KG1 (cell line): ENCODE measurements at regions not wholly inside any gene's neighbourhood (a gene's known extent, or its start where the extent isn't known, plus 50 kb on each side); places are given as distances from the start of the nearest gene placed in this dataset.
"Not testable (repeated sequence)": the region's sequence is repeated elsewhere in the genome, so short reads cannot be mapped to it uniquely, and the experiment has no call there.

ENCODE experiments used
- DNase-seq: peaks from one replicate; lab custom pipeline; 2025; lab: John Stamatoyannopoulos, UW

DNA sequence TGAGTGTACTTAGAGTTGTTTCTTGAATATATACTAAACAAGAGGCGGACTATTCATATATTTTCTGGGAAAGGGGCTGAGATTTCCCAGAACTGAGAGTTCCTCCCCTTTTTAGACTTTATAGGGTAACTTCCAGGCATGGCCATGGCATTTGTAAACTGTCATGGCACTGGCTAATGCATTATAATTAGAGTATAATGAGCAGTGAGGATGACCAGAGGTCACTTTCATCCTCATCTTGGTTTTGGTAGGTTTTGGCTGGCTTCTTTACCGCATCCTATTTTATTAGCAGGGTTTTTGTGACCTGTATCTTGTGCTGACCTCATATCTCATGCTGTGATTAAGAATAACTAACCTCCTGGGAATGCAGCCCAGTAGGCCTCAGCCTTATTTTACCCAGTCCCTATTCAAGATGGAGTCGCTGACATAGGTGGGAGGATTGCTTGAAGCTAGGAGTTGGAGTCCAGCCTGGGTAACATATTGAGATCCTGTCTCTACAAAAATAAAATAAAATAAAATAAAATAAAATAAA is 91.4 kb downstream of the MOBP start:
- no peak for DNase-seq

DNA sequence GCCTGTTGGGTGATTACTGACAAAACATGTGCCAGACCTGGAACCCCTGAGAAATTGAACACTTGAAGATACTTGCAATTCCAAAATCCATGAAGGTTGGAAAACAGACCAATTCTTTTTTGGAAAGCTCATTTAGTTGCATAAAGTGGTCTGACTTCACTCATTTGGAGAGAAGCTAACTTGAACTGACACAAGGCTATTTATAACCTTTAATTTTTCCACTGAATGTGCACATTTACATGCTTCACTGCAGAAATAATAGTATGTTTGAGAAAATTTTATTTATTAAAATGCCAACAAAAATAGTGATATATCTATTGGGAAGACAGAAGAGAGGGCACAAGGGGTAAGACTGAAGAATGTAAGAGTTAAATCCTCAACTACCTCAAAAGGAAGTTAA is 92.1 kb downstream of the MOBP start:
- DNase-seq: no peak

DNA sequence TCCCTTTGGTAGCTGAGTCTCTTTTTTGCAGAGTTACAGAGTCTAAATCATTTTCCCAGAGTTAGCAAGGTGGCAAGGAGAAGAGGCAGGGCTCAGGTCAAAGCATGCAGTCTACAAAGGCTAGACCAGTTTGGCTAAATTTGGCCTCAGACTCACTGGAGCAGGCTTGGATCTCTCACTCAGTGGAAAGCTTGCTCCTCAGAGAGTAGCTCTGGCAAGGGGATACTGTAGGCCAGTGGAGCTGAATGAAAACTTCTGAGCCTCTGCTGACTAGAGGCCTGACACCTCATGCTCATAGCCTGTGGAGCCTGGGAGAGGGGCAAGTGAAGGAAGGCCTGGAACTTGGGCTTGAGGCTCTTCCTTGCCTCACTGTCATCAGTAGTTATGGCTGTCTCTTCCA is 101.0 kb downstream of the MOBP start:
- DNase-seq: no peak

DNA sequence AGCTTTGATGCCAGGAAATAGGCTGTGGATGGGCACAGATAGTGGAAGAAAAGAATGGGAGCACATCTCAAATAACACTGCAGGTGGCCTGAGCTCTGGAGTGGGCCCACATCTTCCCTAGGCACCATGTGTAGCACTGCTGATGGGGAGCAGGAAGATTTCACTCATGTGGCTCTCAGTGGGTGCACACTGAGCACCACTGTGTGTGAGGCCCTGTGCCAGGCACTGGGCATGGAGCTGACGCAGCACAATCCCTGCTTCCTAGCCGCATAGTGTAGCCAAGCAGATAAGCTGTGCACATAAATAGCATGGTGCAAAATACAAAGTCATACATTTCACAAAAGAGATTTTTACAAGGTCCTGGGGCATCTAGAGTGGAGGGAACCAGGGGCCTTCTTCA is 101.6 kb downstream of the MOBP start:
- no peak for DNase-seq

GRCh38 chr3:39573392-39573791 is 105.9 kb downstream of the MOBP start:
- DNase-seq: no peak

DNA sequence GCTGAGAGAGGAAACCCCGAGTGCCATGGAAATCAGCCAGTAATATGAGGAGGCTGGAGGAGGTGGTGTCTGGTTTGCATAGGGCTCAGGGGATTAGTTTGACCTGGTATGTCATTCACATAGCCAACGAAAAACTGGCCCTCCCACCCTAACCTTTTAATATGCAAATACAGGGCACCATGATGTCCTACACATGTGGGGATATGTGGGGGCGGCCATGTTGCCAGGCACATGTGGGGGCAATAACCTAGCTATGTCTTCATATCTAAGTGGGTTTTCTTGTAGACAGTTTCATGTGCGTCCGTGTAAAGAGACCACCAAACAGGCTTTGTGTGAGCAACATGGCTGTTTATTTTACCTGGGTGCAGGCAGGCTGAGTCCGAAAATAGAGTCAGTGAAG is 110.1 kb downstream of the MOBP start:
- DNase-seq: no peak

DNA sequence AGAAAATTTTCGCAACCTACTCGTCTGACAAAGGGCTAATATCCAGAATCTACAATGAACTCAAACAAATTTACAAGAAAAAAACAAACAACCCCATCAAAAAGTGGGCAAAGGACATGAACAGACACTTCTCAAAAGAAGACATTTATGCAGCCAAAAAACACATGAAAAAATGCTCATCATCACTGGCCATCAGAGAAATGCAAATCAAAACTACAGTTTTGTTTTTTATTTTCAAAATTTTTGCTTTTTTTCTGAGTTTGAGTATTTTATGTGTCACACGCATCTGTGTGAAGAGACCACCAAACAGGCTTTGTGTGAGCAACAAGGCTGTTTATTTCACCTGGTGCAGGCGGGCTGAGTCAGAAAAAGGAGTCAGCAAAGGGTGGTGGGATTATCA is 118.7 kb downstream of the MOBP start:
- not testable (repeated sequence) for DNase-seq

DNA sequence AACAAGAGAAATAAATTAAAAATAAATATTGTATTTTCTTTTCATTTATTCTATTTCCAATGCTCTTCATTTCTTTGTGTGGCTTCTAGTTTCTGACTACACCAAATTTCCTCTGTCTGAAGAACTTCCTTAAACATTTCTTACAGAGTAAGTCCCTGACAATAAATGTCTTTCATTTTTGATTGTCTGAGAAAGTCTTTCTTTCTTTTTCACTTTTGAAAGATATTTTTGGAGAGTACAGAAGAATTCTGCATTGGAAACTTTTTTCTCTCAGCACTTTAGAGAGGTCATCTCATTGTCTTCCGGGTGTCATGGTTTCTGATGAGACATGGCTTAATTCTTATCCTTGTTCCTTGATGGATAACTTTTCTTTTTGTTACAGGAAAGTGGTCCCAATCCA is 119.6 kb downstream of the MOBP start:
- DNase-seq: no peak

DNA sequence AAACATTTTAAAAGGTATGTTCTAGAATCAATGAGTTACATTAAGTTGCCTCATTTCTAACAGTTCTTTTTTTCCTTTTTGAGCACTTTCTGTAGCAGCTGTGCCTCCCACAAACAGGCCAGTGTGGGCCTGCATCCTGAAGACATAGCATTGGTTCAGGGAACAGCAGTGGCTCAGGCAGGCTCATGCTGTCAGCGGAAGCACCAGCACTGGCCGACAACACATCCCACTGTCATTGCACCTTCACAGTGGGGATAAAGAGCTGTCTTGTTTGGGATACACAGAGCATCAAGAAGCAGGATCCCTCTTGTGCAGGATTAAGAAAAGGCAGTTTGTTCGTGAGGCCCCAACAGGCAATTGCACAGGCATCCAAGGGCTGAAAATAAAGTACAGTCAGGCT is 123.3 kb downstream of the MOBP start:
- no peak for DNase-seq

- no peak for DNase-seq
These were observed 125.0 kb downstream of the MOBP start for GRCh38 chr3:39592311-39593050.

GRCh38 chr3:39593341-39593740 is 125.9 kb downstream of the MOBP start:
- DNase-seq: no peak

DNA sequence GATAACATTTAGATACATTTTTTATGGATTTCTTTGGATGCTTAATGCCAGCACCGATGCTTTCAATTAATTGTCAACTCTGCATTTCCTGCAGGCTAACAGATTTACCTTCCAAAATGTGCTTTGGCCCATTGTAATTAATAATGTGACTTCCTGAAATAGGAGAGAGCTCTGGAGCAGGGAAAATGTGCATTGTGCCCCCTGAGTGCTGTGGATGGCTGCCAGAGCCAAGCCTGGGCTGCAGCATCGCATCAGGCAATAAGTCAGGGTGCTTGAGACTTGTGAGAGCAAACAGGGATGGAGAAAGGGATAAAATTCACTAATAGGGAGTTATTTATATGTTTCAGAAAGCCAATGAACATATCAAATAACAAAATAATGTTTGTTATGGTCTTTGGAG is 133.8 kb downstream of the MOBP start:
- DNase-seq: no peak

DNA sequence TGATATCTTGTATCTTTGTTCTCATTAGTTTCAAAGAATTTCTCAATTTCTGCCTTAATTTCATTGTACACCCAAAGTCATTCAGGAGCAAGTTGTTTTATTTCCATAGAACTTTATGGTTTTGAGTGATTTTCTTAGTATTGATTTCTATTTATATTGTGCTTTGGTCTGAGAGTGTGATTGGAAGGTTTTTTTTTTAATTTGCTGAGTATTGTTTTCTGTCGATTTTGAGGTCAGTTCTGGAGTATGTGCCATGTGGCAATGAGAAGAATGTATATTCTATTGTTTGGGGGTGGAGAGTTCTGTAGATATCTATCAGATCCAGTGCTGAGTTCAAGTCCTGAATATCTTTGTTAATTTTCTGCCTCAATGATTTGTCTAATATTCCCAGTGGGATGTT is 138.4 kb downstream of the MOBP start:
- DNase-seq: no peak

DNA sequence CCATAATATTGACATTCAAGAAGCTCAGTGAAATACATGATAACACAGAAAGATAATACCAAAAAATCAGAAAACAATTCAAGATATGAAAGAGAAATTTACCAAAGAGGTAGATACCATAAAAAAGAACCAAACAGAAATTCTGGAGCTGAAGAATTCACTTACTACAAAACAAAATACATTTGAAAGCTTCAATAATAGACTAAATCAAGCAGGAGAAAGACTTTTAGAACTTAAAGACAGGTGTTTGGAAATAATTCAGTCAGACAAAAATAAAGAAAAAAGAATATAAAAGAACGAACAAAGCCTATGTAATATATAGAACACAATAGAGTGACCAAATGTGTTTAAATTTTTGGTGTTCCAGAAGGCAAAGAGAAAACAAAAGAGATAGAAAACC is 158.7 kb downstream of the MOBP start:
- no peak for DNase-seq

- DNase-seq: no peak
These were observed 163.7 kb downstream of the MOBP start for GRCh38 chr3:39631136-39631535.

GRCh38 chr3:39637807-39638206 is 170.3 kb downstream of the MOBP start:
- DNase-seq: no peak

GRCh38 chr3:39638301-39638700 is 170.8 kb downstream of the MOBP start:
- DNase-seq: no peak

DNA sequence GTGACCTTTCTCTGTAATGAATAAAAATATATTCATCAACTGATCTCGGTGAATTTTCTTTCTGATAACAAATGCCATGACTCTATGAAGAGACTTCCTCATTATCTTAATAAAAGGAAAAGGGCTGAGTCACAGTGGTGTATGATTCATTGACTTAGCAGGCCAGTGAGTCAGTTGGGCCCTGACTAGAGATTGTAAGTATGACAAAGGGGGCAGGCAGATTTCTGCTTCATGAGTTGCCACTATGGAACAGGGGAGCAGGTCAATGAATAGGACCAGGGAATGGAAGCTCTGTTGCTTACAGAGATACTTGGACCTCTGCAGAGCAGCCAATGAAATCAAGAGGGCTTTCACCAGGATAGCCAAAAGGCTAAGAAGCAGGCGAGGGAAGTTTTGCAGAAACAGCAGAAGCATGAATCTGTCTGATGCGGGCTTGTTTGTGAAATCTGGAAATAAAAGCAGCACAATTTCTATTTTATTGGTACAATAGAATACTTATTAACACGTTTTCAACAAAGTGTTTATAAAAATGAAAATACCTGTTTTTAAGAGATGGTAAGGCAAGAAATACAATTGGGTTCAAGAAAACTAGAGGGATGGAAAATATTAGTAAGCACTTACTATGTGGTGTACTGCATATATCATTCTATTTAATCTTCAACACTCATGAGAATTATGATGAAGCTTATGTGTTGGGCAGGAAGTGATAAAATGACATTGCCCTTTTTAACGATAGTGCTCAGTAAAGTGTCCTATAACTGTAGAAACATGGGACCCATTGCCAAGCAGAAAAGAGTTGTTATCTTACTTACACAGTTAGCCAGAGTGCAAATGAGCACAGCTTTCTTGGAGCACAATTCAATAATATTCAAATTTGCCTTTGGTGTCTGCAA is 169.8 kb upstream of the MYRIP start:
- peak; percentile 32 for DNase-seq

GRCh38 chr3:39641274-39641673 is 168.1 kb upstream of the MYRIP start:
- DNase-seq: no peak

GRCh38 chr3:39644176-39644575 is 165.2 kb upstream of the MYRIP start:
- no peak for DNase-seq

DNA sequence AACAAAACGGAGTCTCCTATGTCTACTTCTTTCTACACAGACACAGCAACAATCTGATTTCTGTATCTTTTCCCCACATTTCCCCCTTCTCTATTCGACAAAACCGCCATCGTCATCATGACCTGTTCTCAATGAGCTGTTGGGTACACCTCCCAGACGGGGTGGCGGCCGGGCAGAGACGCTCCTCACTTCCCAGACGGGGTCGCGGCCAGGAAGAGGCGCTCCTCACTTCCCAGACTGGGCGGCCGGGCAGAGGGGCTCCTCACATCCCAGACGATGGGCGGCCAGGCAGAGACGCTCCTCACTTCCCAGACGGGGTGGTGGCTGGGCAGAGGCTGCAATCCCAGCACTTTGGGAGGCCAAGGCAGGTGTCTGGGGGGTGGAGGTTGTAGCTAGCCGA is 158.2 kb upstream of the MYRIP start:
- DNase-seq: not testable (repeated sequence)

DNA sequence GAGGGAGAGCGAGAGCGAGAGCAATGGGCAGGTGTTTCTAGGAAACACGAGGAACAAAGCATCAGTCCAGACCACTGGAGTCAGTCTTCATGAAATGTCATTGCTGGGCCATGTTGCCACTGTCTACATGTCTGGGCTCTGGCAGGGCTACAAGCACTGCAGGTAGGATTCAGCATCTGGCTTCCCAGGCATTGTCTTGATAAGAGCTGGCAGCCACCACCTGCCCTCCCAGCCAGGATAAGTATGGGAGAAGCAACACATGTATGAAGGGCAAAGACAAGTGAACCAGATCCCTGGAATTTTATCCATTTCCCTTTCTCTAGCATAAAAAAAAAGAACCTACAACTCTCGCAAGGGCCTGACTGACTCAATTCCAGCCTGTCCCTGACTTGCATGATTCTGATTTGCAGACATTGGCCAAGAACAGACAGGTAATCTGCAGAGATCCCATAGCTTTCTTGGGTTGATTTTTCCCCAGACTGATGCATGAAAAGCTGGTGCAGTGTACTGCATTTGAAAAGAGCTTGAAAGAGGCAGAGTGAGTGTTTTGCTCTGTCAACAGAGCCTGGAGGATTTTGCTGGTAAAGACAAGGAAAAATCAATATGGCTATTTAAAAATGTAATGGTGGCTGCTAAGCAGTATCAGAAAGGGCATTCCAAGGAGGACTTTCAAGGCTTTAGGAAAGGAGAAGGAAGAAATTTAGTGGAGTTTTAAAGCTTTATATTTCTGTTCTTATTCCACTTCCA is 157.2 kb upstream of the MYRIP start:
- no peak for DNase-seq
